GM18507 (cell line): ENCODE measurements at regions not wholly inside any gene's neighbourhood (a gene's known extent, or its start where the extent isn't known, plus 50 kb on each side); places are given as distances from the start of the nearest gene placed in this dataset.

Experiments
- DNase-seq: peaks from one replicate; pipeline ENCODE4 v3.0.0; 2011; ENCODE audit warnings: low read depth; ENCODE audit not compliant: insufficient read length; ENCODE audit errors: extremely low spot score
- FAIRE-seq: peaks from 2 replicates; lab custom pipeline; 2011; peaks lifted over from hg19 to GRCh38; lab: Jason Lieb, UNC

DNA sequence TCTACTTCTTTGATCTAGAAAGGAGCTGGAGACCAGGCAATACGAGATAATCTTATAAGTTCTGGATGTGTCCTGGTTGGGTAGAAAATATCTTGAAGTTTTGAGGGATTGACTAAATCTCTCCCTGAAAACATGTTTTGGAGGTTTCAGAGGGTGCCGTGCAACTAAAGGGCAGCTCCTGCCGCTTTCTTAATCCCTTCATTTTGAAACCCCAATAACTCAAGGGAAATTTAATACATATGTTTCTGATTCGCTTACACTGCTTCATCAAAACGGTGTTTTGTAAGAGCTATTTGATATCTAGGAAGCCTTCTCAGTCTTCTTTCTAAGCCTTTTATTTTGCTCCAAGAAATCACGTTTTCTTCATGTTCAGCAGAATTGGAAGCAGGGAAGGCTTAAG lies 129.0 kb downstream of the ASCL1 start:
- DNase-seq (no peak), FAIRE-seq (no peak)

GRCh38 chr12:103093499-103094106 lies 136.1 kb downstream of the ASCL1 start:
- FAIRE-seq (no peak), DNase-seq (no peak)

DNA sequence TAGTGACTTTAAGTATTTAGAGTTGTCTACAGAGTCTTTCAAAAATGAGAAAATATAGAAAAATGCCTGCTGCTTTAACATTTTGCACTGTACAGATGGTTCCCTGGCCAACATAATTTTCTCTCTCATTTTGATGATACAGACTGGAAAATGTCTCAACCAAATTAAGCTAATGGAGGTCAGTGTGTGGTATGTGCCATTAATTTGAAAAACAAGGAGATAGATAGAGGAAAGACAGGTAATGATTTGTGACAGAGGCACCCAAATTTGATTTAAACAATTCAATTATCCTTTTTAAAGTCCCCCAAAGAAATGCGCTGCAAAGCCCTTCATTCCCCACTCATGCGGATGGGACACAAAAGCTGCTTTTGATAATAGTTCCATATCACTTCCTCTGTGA lies 140.0 kb downstream of the ASCL1 start:
- FAIRE-seq (no peak), DNase-seq (no peak)

GRCh38 chr12:103100257-103100831 lies 142.9 kb downstream of the ASCL1 start:
- DNase-seq = no peak
- FAIRE-seq = no peak

DNA sequence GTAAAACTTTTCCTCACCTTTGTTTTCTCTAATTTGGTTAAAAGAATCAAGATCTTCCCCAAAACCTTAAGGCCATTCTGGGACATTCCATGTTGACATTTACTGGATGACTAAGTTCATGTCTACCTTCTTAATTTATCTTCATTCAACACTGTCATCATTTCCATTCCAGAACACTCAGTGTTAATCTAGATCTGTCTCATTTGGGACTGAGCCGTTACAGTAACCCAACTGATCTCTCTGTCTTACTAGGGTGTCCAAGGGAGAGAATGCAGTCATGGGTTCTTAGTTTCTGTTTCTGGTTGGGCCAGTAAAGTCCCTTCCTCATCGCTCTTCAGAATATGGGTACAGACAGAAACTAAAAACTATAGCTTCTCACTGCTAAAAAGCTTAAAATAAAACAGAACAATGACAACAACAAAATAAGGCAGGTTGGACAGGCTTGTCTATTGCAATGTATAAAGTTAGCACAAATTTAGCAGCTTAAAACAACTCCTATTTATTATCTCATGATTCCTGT lies 144.8 kb downstream of the ASCL1 start:
- FAIRE-seq = peak; percentile 94

DNA sequence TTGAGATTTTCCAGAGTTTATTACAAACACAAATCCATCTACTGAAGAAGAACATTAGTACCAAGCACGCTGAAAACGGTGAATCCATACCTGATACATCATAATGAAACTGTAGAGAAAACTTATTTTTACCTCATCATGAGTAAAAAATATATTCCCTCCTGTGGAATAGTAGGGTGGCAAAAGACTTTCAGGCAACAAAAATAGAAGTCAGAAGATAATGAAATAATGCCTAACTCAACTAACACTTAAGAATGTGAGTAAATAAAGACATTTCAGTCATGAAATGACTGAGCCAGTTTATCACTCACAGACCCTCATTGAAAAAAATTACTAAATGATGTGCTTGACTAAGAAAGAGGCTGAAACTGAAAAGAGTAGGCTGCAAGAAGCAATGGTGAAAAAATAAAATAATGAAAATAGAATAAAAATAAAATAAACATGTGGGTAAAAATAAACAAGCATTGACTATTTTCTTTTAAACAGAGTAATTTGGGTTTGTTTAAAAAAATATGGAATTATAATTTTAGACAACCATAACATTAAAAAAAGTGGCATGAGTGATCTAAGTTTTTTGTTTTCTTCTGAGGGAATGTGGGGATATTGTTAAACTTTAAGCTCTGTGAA lies 148.6 kb downstream of the ASCL1 start:
- DNase-seq (no peak), FAIRE-seq (peak; percentile 82)

More for the DNA sequence above, 144.8 kb downstream of the ASCL1 start:
- DNase-seq = peak; percentile 23

- FAIRE-seq = no peak
- no peak for DNase-seq
These were observed 152.4 kb downstream of the ASCL1 start for GRCh38 chr12:103109861-103110260.

DNA sequence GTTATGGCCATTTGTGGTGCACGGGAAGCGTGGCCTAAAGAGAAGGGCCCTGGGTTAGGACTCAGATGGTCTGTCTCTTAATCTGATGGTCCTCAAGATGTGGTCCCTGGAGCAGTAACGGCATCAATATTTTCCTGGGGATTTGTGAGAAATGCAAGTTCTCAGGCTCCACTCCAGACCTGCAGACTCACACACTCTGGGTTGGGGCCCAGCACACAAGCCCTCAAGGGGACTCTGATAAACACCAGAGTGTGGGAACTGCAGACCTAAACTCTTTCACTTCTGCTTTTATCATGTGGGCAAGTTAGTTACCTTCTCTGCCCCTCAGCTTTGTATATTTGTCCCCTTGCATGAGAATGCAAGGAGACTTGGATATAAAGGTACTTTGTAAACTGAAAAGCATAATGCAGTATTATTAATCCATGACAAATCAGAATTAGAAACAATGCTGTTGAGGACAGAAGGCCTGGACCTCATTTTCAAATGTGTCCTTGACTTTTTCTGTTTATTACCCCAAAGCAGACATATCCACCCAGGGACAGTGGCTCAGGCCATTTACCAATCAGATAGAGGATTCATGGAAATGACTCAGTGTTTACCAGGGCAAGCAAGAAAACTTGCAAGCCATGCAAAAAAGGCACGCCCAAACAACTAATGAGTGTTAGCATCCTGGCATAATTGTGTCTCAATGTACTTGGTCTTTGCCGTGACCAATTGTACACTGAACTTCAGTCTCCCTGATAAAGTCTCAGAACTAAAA lies 157.0 kb downstream of the ASCL1 start:
- peak; percentile 96 for FAIRE-seq
- DNase-seq = no peak

- FAIRE-seq = no peak
These were observed 171.5 kb downstream of the ASCL1 start for GRCh38 chr12:103128862-103129501.

DNA sequence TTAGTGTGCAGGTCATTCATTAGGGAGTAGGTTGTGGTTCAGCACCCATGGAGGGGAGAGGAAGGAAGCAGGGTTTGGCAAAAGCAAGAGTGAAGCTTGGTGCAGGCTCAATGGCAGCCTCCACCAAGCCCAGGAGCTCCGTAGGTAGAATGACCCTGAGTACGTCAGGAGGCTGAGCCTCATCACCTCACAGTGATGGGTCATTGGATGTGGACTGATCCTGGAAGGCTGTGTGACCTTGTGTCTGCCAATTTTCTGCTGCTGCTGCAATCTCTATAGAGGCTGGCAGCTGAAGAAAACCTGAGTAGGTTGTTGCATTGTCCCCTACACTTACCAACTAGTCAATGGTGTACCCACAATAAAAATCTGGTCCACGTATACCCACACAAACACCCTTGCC lies 173.1 kb downstream of the ASCL1 start:
- no peak for FAIRE-seq

More at GRCh38 chr12:103128862-103129501, 171.5 kb downstream of the ASCL1 start:
- no peak for DNase-seq

DNA sequence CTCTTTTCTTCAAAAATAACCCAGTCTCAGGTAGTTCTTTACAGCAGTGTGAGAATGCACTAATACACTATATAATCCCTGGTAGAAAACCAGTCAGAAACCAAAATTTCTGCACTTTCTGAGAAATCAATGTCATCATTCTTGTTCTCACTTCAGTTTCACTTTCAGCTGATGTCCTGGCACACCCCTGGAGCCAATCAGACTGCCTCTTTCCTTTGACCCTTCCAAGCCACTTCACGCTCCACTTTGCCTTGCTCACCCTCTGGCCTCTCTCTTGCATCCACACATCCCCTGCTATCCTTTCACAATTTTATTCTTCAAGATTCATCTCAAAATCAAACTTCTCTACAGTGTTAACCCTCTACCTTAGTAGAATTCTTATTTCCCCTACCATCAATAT lies 181.1 kb downstream of the ASCL1 start:
- FAIRE-seq = peak; percentile 26

More for the DNA sequence above, 173.1 kb downstream of the ASCL1 start:
- DNase-seq = no peak

GRCh38 chr12:103139876-103140275 lies 182.4 kb downstream of the ASCL1 start:
- no peak for DNase-seq
- no peak for FAIRE-seq

More for the DNA sequence above, 181.1 kb downstream of the ASCL1 start:
- no peak for DNase-seq

DNA sequence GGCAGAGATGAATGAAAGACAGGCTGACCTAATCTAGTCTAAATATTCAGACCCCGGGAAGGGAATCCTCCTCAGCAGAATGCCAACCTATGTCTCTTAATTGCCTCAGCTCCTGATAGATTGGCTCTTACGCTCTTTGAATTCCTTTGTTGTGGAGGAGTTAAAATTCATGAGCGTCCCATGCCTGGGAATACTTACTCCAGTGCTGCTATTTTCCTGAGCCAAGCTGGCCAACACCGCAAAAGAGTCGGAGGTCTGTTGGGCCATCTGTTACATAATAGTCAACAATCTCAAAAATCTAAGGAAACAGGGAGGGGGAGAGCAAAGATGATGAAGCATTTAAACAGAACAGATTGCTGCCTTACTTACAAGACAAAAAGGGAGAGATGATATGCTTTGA lies 182.8 kb downstream of the ASCL1 start:
- no peak for DNase-seq
- no peak for FAIRE-seq

GRCh38 chr12:103144278-103144677 lies 186.8 kb downstream of the ASCL1 start:
- FAIRE-seq = peak; percentile 47
- DNase-seq = no peak

- no peak for FAIRE-seq
These were observed 203.1 kb downstream of the ASCL1 start for GRCh38 chr12:103160622-103161021.

GRCh38 chr12:103161582-103162362 lies 204.3 kb downstream of the ASCL1 start:
- FAIRE-seq = no peak
- DNase-seq = no peak

More at GRCh38 chr12:103160622-103161021, 203.1 kb downstream of the ASCL1 start:
- DNase-seq = no peak

DNA sequence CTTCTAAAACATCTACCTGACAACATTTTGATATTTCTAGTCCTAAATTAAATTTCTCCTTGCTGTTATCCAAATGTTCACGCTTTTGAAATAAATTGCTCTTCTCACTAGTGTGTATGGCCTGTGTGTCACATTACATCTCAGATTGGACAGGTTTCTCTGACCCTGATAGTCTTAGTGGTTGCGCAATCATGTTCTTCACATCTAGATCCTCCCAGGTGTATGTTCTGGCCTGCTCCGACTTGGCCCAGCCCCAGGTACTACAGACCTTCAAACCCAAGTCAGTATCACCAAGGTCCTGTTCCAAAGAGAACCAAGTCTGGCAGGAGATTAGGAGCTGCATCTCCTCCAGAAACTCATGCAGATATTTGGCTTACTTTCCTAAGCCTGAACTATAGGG lies 209.5 kb downstream of the ASCL1 start:
- FAIRE-seq (no peak), DNase-seq (no peak)

- FAIRE-seq (no peak), DNase-seq (no peak)
These were observed 215.1 kb downstream of the ASCL1 start for GRCh38 chr12:103172447-103173112.
